PC-3 (cell line): ENCODE measurements at regions not wholly inside any gene's neighbourhood (a gene's known extent, or its start where the extent isn't known, plus 50 kb on each side); places are given as distances from the start of the nearest gene placed in this dataset.

Experiments used
- ATAC-seq: fragments of 200-7000 bp; cut with Tn5 transposase; 2 replicates; pipeline ENCODE4 v1.9.1; 2020; ENCODE audit warnings: mild to moderate bottlenecking, moderate library complexity
- BruUV-seq: library from RNA; stranded (reverse); fragments of 400-500 nt; replicated peaks from 2 replicates; lab custom pipeline; 2021; lab: Mats Ljungman, UMichigan
- CTCF ChIA-PET: fragments of 300-600 bp; sonication (Branson Sonifier 250); formaldehyde crosslinking; loops from one replicate; lab custom pipeline; 2022; ENCODE audit warnings: antibody characterized with exemption; lab: Charles Lee
- POLR2A ChIA-PET: fragments of 300-600 bp; sonication (Branson Sonifier 250); formaldehyde crosslinking; loops from one replicate; lab custom pipeline; 2022; ENCODE audit warnings: antibody characterized with exemption; ENCODE audit not compliant: unreplicated experiment; lab: Charles Lee
- DNase-seq: peaks from one replicate; pipeline ENCODE4 v3.0.0-alpha.2; 2015
- H2AFZ ChIP-seq: fragments of 300-600 bp; sonication (generic); 2 replicates; pipeline ENCODE4 v1.6.0; 2016; ENCODE audit warnings: antibody characterized with exemption, low read length
- H3F3A ChIP-seq: fragments of 300-600 bp; sonication (generic); one replicate; pipeline ENCODE4 v1.6.0; 2017; ENCODE audit warnings: antibody characterized with exemption, low read length, control low read depth, mild to moderate bottlenecking; ENCODE audit not compliant: unreplicated experiment
- H3K27ac ChIP-seq: fragments of 300-600 bp; sonication (generic); 2 replicates; pipeline ENCODE4 v1.5.1; 2016; ENCODE audit warnings: mild to moderate bottlenecking, low read length
- H3K27me3 ChIP-seq: fragments of 300-600 bp; sonication (generic); 2 replicates; pipeline ENCODE4 v1.6.1; 2016; ENCODE audit warnings: low read length, mixed read lengths
- H3K36me3 ChIP-seq: fragments of 300-600 bp; sonication (generic); 2 replicates; pipeline ENCODE4 v1.6.1; 2016; ENCODE audit warnings: low read depth, mixed run types, low read length, mixed read lengths
- H3K4me1 ChIP-seq: fragments of 300-600 bp; sonication (generic); 2 replicates; pipeline ENCODE4 v1.5.1; 2016; ENCODE audit warnings: low read length; ENCODE audit not compliant: insufficient read depth
- H3K4me2 ChIP-seq: fragments of 300-600 bp; sonication (generic); 2 replicates; pipeline ENCODE4 v1.6.0; 2016; ENCODE audit warnings: low read length
- H3K4me3 ChIP-seq: fragments of 300-600 bp; sonication (generic); 2 replicates; pipeline ENCODE4 v1.5.1; 2016; ENCODE audit warnings: mild to moderate bottlenecking, low read length, mixed read lengths
- H3K79me2 ChIP-seq: fragments of 300-600 bp; sonication (generic); 2 replicates; pipeline ENCODE4 v1.6.1; 2017; ENCODE audit warnings: low read length, mixed read lengths
- H3K9ac ChIP-seq: fragments of 300-600 bp; sonication (generic); 2 replicates; pipeline ENCODE4 v1.6.0; 2016; ENCODE audit warnings: mild to moderate bottlenecking, low read length
- H3K9me2 ChIP-seq: fragments of 300-600 bp; sonication (generic); replicated peaks from 2 replicates; pipeline ENCODE4 v1.6.1; 2016; ENCODE audit warnings: mixed run types, low read length, mixed read lengths
- H3K9me3 ChIP-seq: fragments of 300-600 bp; sonication (generic); 2 replicates; pipeline ENCODE4 v1.6.1; 2016; ENCODE audit warnings: low read length, mixed read lengths
- H4K20me1 ChIP-seq: fragments of 300-600 bp; sonication (generic); 2 replicates; pipeline ENCODE4 v1.6.1; 2016; ENCODE audit warnings: low read length, mixed read lengths
- CTCF ChIP-seq: fragments of 300-600 bp; sonication (generic); conservative IDR thresholded peaks from 2 replicates; pipeline ENCODE4 v1.5.1; 2017; ENCODE audit warnings: antibody characterized with exemption, low read depth, mild to moderate bottlenecking, low read length
- EZH2 ChIP-seq: fragments of 300-600 bp; sonication (generic); IDR thresholded peaks from one replicate; pipeline ENCODE4 v1.6.1; 2017; ENCODE audit warnings: antibody characterized with exemption, mild to moderate bottlenecking, low read length; ENCODE audit not compliant: unreplicated experiment
- EZH2phosphoT487 ChIP-seq: fragments of 300-600 bp; sonication (generic); IDR thresholded peaks from 2 replicates; pipeline ENCODE4 v1.6.1; 2018; ENCODE audit warnings: mild to moderate bottlenecking, antibody characterized with exemption, low read length, borderline replicate concordance
- intact Hi-C: fragments of 100-400 bp; cut with micrococcal nuclease; formaldehyde crosslinking; loops from 2 replicates; pipeline ENCODE4 v1.9.0; 2023

GRCh38 chr4:25536564-25537320, 118.9 kb upstream of the SLC34A2 start:
- H3K36me3 ChIP-seq, result no peaks in the 10 kb centered on the region
- H3F3A ChIP-seq, result no peaks in the 10 kb centered on the region
- H4K20me1 ChIP-seq, result no peaks in the 10 kb centered on the region
- intact Hi-C loops, result no loop called here
- TF ChIP-seq CTCF (no peak), EZH2phosphoT487 (no peak), EZH2 (no peak)
- no peak overlapping the region for H3K4me3 ChIP-seq
- BruUV-seq, result no TSS peak
- no peak overlapping the region for H3K9ac ChIP-seq
- ChIA-PET POLR2A (no interaction called here), CTCF (no interaction called here)
- no peak for ATAC-seq
- H3K4me1 ChIP-seq, result no peaks in the 10 kb centered on the region
- H3K9me2 ChIP-seq, result no peaks in the 10 kb centered on the region
- H3K79me2 ChIP-seq, result no peaks in the 10 kb centered on the region
- no peak overlapping the region for H2AFZ ChIP-seq
- no peaks in the 10 kb centered on the region for H3K9me3 ChIP-seq
- DNase-seq, result no peak
- no peaks in the 10 kb centered on the region for H3K27me3 ChIP-seq
- no peak overlapping the region for H3K27ac ChIP-seq
- H3K4me2 ChIP-seq, result no peak overlapping the region

GRCh38 chr4:25538430-25538829, 117.2 kb upstream of the SLC34A2 start:
- Histone ChIP-seq H3K4me3 (no peak overlapping the region), H3K9me2 (no peaks in the 10 kb centered on the region), H3F3A (no peaks in the 10 kb centered on the region), H3K9ac (no peak overlapping the region), H3K9me3 (no peaks in the 10 kb centered on the region), H3K36me3 (no peaks in the 10 kb centered on the region), H3K27me3 (no peaks in the 10 kb centered on the region), H3K4me1 (no peaks in the 10 kb centered on the region), H3K4me2 (no peak overlapping the region), H3K79me2 (no peaks in the 10 kb centered on the region), H4K20me1 (no peaks in the 10 kb centered on the region), H2AFZ (no peak overlapping the region), H3K27ac (no peak overlapping the region)
- TF ChIP-seq EZH2, result no peak
- no peak for TF ChIP-seq CTCF
- TF ChIP-seq EZH2phosphoT487, result no peak
- POLR2A ChIA-PET, result no interaction called here
- intact Hi-C loops, result no loop called here
- DNase-seq (no peak), ATAC-seq (no peak)
- BruUV-seq, result no TSS peak
- CTCF ChIA-PET, result no interaction called here

- Histone ChIP-seq H3K9ac (no peak overlapping the region), H3K9me2 (no peaks in the 10 kb centered on the region), H2AFZ (no peak overlapping the region), H3F3A (no peaks in the 10 kb centered on the region), H3K9me3 (no peaks in the 10 kb centered on the region), H3K4me3 (no peak overlapping the region), H3K4me1 (no peaks in the 10 kb centered on the region), H3K27ac (no peak overlapping the region), H4K20me1 (no peaks in the 10 kb centered on the region), H3K27me3 (no peaks in the 10 kb centered on the region), H3K4me2 (no peak overlapping the region), H3K36me3 (no peaks in the 10 kb centered on the region), H3K79me2 (no peaks in the 10 kb centered on the region)
- ATAC-seq, result no peak
- no peak for DNase-seq
- ChIA-PET CTCF (no interaction called here), POLR2A (no interaction called here)
- BruUV-seq, result no TSS peak
- TF ChIP-seq EZH2 (no peak), CTCF (no peak), EZH2phosphoT487 (no peak)
- intact Hi-C loops, result no loop called here
Observed at GRCh38 chr4:25539241-25539640, 116.4 kb upstream of the SLC34A2 start.
